OCI-LY1 (cell line): ENCODE measurements at regions not wholly inside any gene's neighbourhood (a gene's known extent, or its start where the extent isn't known, plus 50 kb on each side); places are given as distances from the start of the nearest gene placed in this dataset.

Source experiments
- H2AFZ ChIP-seq: fragments of 200-600 bp; sonication (generic), shearing (Covaris generic); 2 replicates; pipeline ENCODE4 v1.6.0; 2014; ENCODE audit warnings: antibody characterized with exemption, mild to moderate bottlenecking, low read length
- H3F3A ChIP-seq: fragments of 200-600 bp; sonication (generic), shearing (Covaris generic); 2 replicates; pipeline ENCODE4 v1.6.0; 2014; ENCODE audit warnings: mild to moderate bottlenecking, antibody characterized with exemption, low read length, moderate library complexity; ENCODE audit not compliant: insufficient read depth
- H3K27ac ChIP-seq: fragments of 200-600 bp; sonication (generic); 2 replicates; pipeline ENCODE4 v1.5.1; 2014; ENCODE audit warnings: low read length, mixed run types, mild to moderate bottlenecking, low read depth; ENCODE audit not compliant: poor library complexity, severe bottlenecking
- H3K27me3 ChIP-seq: fragments of 200-600 bp; sonication (generic); 2 replicates; pipeline ENCODE4 v1.6.0; 2014; ENCODE audit warnings: antibody characterized with exemption, mild to moderate bottlenecking, low read length, moderate library complexity; ENCODE audit not compliant: insufficient read depth
- H3K36me3 ChIP-seq: fragments of 200-600 bp; sonication (generic); 2 replicates; pipeline ENCODE4 v1.6.1; 2014; ENCODE audit warnings: mild to moderate bottlenecking, antibody characterized with exemption, low read length, moderate library complexity, mixed read lengths; ENCODE audit not compliant: insufficient read depth
- H3K4me1 ChIP-seq: fragments of 200-600 bp; sonication (generic); 2 replicates; pipeline ENCODE4 v1.5.1; 2014; ENCODE audit warnings: mild to moderate bottlenecking, low read length, moderate library complexity; ENCODE audit not compliant: insufficient read depth, severe bottlenecking
- H3K4me2 ChIP-seq: fragments of 200-600 bp; sonication (generic), shearing (Covaris generic); 2 replicates; pipeline ENCODE4 v1.6.1; 2014; ENCODE audit warnings: low read length
- H3K4me3 ChIP-seq: fragments of 200-600 bp; sonication (generic); 2 replicates; pipeline ENCODE4 v1.5.1; 2014; ENCODE audit warnings: low read length, low read depth, mild to moderate bottlenecking, mixed read lengths; ENCODE audit not compliant: poor library complexity, severe bottlenecking
- H3K79me2 ChIP-seq: fragments of 200-600 bp; shearing (Covaris generic); 2 replicates; pipeline ENCODE4 v1.6.1; 2016; ENCODE audit warnings: mixed run types, low read length, mixed read lengths; ENCODE audit not compliant: insufficient read depth
- H3K9ac ChIP-seq: fragments of 200-600 bp; sonication (generic), shearing (Covaris generic); 2 replicates; pipeline ENCODE4 v1.6.1; 2014; ENCODE audit warnings: mild to moderate bottlenecking, low read length, mixed read lengths
- H3K9me2 ChIP-seq: fragments of 200-600 bp; sonication (generic), shearing (Covaris generic); 2 replicates; pipeline ENCODE4 v1.6.1; 2014; ENCODE audit warnings: low read depth, mild to moderate bottlenecking, low read length, mixed read lengths
- H3K9me3 ChIP-seq: fragments of 200-600 bp; shearing (Covaris generic); 2 replicates; pipeline ENCODE4 v1.6.1; 2014; ENCODE audit warnings: low read length, mixed read lengths
- H4K20me1 ChIP-seq: fragments of 200-600 bp; sonication (generic), shearing (Covaris generic); 2 replicates; pipeline ENCODE4 v1.6.0; 2016; ENCODE audit warnings: mild to moderate bottlenecking, low read length; ENCODE audit not compliant: insufficient read depth
- CTCF ChIP-seq: fragments of 200-600 bp; sonication (generic), shearing (Covaris generic); IDR thresholded peaks from 2 replicates; pipeline ENCODE4 v1.5.1; 2017; ENCODE audit warnings: mild to moderate bottlenecking, antibody characterized with exemption, low read length, moderate library complexity, mixed read lengths
- EZH2 ChIP-seq: fragments of 200-600 bp; sonication (generic), shearing (Covaris generic); IDR thresholded peaks from 2 replicates; pipeline ENCODE4 v1.8.0; 2017; ENCODE audit warnings: borderline replicate concordance, mixed run types, mild to moderate bottlenecking, antibody characterized with exemption, low read length, moderate library complexity, mixed read lengths

DNA sequence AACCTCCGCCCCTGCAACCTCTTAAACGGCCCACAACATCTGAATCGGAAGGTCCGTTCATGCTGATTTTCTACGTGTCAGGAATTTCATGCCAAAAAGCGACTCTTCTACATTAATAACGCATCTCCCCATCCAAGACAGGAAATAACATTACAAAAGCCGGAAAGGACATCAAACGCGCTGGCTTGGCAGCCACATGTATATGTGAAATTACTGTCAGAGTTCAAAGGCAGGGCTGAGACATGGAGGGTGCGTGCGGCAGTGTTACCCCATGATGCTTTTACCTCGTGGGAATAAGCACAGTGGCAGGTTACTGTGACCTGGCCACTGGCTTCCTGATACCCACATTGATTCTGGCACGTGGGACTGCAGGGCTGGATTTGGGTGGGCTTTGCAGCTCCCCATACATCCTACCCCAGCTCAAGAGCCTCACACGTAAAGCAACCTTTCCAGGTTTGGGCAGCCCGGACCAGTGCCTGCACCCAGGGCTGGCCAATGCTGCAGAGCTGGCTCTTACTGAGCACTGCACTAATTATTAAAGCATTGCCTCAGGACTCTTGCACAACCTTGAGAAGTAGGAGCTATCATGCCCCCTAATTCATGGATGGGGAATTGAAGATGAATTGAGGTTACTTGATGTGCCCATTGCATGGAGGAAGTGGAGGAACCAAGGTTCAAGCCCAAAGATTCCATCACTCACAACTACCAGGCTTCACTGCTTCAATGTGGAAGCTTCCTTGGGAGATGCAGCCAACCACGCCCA, 120.6 kb upstream of the FOXF1 start:
- no peak overlapping the region for H3K4me3 ChIP-seq
- H2AFZ ChIP-seq, result no peak overlapping the region
- H3K27me3 ChIP-seq, result peaks cover 7% of the 10 kb centered on the region; the same call in 1 of the 2 replicates
- no peaks in the 10 kb centered on the region for H3K36me3 ChIP-seq
- no peaks in the 10 kb centered on the region for H3K4me1 ChIP-seq
- no peak for TF ChIP-seq CTCF
- no peak for TF ChIP-seq EZH2
- H3K79me2 ChIP-seq, result no peaks in the 10 kb centered on the region
- H4K20me1 ChIP-seq, result no peaks in the 10 kb centered on the region
- no peak overlapping the region for H3K4me2 ChIP-seq
- H3K9me2 ChIP-seq, result no peaks in the 10 kb centered on the region
- no peak overlapping the region for H3K9ac ChIP-seq
- no peaks in the 10 kb centered on the region for H3K9me3 ChIP-seq
- H3K27ac ChIP-seq, result no peak overlapping the region
- H3F3A ChIP-seq, result no peaks in the 10 kb centered on the region

DNA sequence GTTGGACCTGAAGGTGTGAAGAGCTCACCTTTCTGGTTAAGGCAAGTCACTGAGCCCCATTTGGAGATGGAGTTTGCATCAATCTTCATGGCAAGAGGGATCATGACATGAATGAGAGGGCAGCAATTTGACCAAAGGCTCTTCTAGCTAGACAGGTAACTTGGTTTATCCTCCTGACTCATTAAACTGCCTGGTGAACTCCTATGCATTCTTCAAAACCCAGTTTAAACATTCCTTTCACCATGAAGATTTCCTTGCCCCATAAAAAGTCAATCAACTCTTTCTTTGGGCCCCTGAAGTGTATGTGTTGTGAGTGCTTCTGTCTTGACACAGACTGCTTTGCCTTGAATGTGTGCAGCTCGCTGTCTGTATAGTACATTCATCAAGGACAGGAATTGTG, 120.0 kb upstream of the FOXF1 start:
- Histone ChIP-seq H3K9me2 (no peaks in the 10 kb centered on the region), H3K27me3 (peaks cover 7% of the 10 kb centered on the region; the same call in 1 of the 2 replicates), H3F3A (no peaks in the 10 kb centered on the region), H3K4me2 (no peak overlapping the region), H4K20me1 (no peaks in the 10 kb centered on the region), H3K9me3 (no peaks in the 10 kb centered on the region), H3K36me3 (no peaks in the 10 kb centered on the region), H3K4me1 (no peaks in the 10 kb centered on the region), H3K27ac (no peak overlapping the region), H2AFZ (no peak overlapping the region), H3K9ac (no peak overlapping the region), H3K4me3 (no peak overlapping the region), H3K79me2 (no peaks in the 10 kb centered on the region)
- TF ChIP-seq CTCF (no peak), EZH2 (no peak)

GRCh38 chr16:86391486-86391885, 118.8 kb upstream of the FOXF1 start:
- Histone ChIP-seq H3K27me3 (peaks cover 12% of the 10 kb centered on the region; the same call in 1 of the 2 replicates), H4K20me1 (no peaks in the 10 kb centered on the region), H2AFZ (no peak overlapping the region), H3K9me3 (no peaks in the 10 kb centered on the region), H3K4me2 (no peak overlapping the region), H3F3A (no peaks in the 10 kb centered on the region), H3K79me2 (no peaks in the 10 kb centered on the region), H3K36me3 (no peaks in the 10 kb centered on the region), H3K9ac (no peak overlapping the region), H3K4me1 (no peaks in the 10 kb centered on the region), H3K27ac (no peak overlapping the region), H3K9me2 (no peaks in the 10 kb centered on the region), H3K4me3 (no peak overlapping the region)
- no peak for TF ChIP-seq EZH2
- TF ChIP-seq CTCF, result no peak
